Tibial artery (tissue), 4 donors: ENCODE measurements at regions not wholly inside any gene's neighbourhood (a gene's known extent, or its start where the extent isn't known, plus 50 kb on each side); places are given as distances from the start of the nearest gene placed in this dataset.

Experiments used
- DNase-seq, 2 donors: peaks; one replicate each; pipeline ENCODE4 v3.0.0-alpha.2; 2019
- H3K27ac ChIP-seq, 2 donors: fragments of 200-600 bp; sonication (generic) in 1 of 2; 1 replicate in 1 of 2; 2 replicates in 1 of 2; pipeline ENCODE4 v1.5.1; 2018 to 2019; ENCODE audit warnings: mild to moderate bottlenecking in 1 of 2
- H3K27me3 ChIP-seq, 2 donors: fragments of 200-600 bp; sonication (generic) in 1 of 2; one replicate each; pipeline versions ENCODE4 v1.5.1 to v1.6.0; 2016 to 2019
- H3K36me3 ChIP-seq, 3 donors: fragments of 200-600 bp; sonication (generic) in 2 of 3; one replicate each; pipeline ENCODE4 v1.5.1; 2016 to 2019; ENCODE audit warnings: mild to moderate bottlenecking in 2 of 3
- H3K4me1 ChIP-seq, 4 donors: fragments of 200-600 bp; sonication (generic) in 2 of 4; 1 replicate in 3 of 4; 2 replicates in 1 of 4; pipeline ENCODE4 v1.5.1; 2016 to 2019
- H3K4me3 ChIP-seq, 2 donors: fragments of 200-600 bp; sonication (generic) in 1 of 2; 1 replicate in 1 of 2; 2 replicates in 1 of 2; pipeline ENCODE4 v1.5.1; 2018 to 2019; ENCODE audit warnings: mild to moderate bottlenecking in 2 of 2
- H3K9me3 ChIP-seq, 3 donors: fragments of 200-600 bp; sonication (generic) in 1 of 3; one replicate each; pipeline ENCODE4 v1.5.1; 2016 to 2019
- CTCF ChIP-seq, 2 experiments: fragments of 200-600 bp in 1 of 2; fragments of 450-650 bp in 1 of 2; IDR thresholded peaks; one replicate each; pipeline ENCODE4 v1.5.1; 2017 to 2019; ENCODE audit warnings: antibody characterized with exemption in 2 of 2, mild to moderate bottlenecking in 1 of 2, moderate library complexity in 1 of 2
- intact Hi-C: fragments of 100-400 bp; cut with DNase I; formaldehyde crosslinking; loops from one replicate; pipeline ENCODE4 v1.15.0; 2023; ENCODE audit warnings: low total_unique reads

GRCh38 chr6:23637296-23637695, 488.7 kb upstream of the NRSN1 start:
- Histone ChIP-seq H3K9me3 (no peaks in the 10 kb centered on the region), H3K27ac (no peak overlapping the region), H3K27me3 (no peaks in the 10 kb centered on the region), H3K36me3 (no peaks in the 10 kb centered on the region), H3K4me1 (no peaks in the 10 kb centered on the region), H3K4me3 (no peak overlapping the region)
- TF ChIP-seq CTCF (IDR thresholded peaks at IDR 0.05): no peak
- intact Hi-C loops: no loop called here
- DNase-seq: no peak

GRCh38 chr6:23642849-23643248, 483.2 kb upstream of the NRSN1 start:
- Histone ChIP-seq H3K36me3 (no peaks in the 10 kb centered on the region), H3K4me1 (no peaks in the 10 kb centered on the region), H3K27me3 (no peaks in the 10 kb centered on the region), H3K4me3 (no peak overlapping the region), H3K9me3 (no peaks in the 10 kb centered on the region), H3K27ac (no peak overlapping the region)
- TF ChIP-seq CTCF (IDR thresholded peaks at IDR 0.05): no peak
- intact Hi-C loops: no loop called here
- no peak for DNase-seq

GRCh38 chr6:23647045-23647444, 479.0 kb upstream of the NRSN1 start:
- intact Hi-C loops: no loop called here
- Histone ChIP-seq H3K4me3 (no peak overlapping the region), H3K36me3 (no peaks in the 10 kb centered on the region), H3K9me3 (no peaks in the 10 kb centered on the region), H3K27me3 (no peaks in the 10 kb centered on the region), H3K27ac (no peak overlapping the region), H3K4me1 (no peaks in the 10 kb centered on the region)
- no peak for TF ChIP-seq CTCF (IDR thresholded peaks at IDR 0.05)
- DNase-seq: no peak

- no peaks in the 10 kb centered on the region for H3K9me3 ChIP-seq
- H3K36me3 ChIP-seq: no peaks in the 10 kb centered on the region
- no peaks in the 10 kb centered on the region for H3K27me3 ChIP-seq
- H3K4me3 ChIP-seq: no peak overlapping the region
- no peaks in the 10 kb centered on the region for H3K4me1 ChIP-seq
- no peak for DNase-seq
- TF ChIP-seq CTCF (IDR thresholded peaks at IDR 0.05): no peak
- no peak overlapping the region for H3K27ac ChIP-seq
- intact Hi-C loops: no loop called here
These were observed 475.3 kb upstream of the NRSN1 start for GRCh38 chr6:23650676-23651075.

- DNase-seq: no peak
- intact Hi-C loops: no loop called here
- Histone ChIP-seq H3K4me1 (no peaks in the 10 kb centered on the region), H3K27me3 (no peaks in the 10 kb centered on the region), H3K4me3 (no peak overlapping the region), H3K36me3 (no peaks in the 10 kb centered on the region), H3K9me3 (no peaks in the 10 kb centered on the region), H3K27ac (no peak overlapping the region)
- no peak for TF ChIP-seq CTCF (IDR thresholded peaks at IDR 0.05)
These were observed 471.3 kb upstream of the NRSN1 start for GRCh38 chr6:23654745-23655144.

- TF ChIP-seq CTCF (IDR thresholded peaks at IDR 0.05): no peak
- Histone ChIP-seq H3K36me3 (no peaks in the 10 kb centered on the region), H3K4me3 (no peak overlapping the region), H3K4me1 (no peaks in the 10 kb centered on the region), H3K27ac (no peak overlapping the region), H3K27me3 (no peaks in the 10 kb centered on the region), H3K9me3 (no peaks in the 10 kb centered on the region)
- no peak for DNase-seq
- intact Hi-C loops: no loop called here
These were observed 470.5 kb upstream of the NRSN1 start for GRCh38 chr6:23655525-23655924.
